Endothelial cell of umbilical vein (primary cell): ENCODE measurements at regions not wholly inside any gene's neighbourhood (a gene's known extent, or its start where the extent isn't known, plus 50 kb on each side); places are given as distances from the start of the nearest gene placed in this dataset.

Experiments
- BruUV-seq: library from RNA; stranded (reverse); fragments of 400-500 nt; replicated peaks from 2 replicates; lab custom pipeline; 2021; lab: Mats Ljungman, UMichigan
- CTCF ChIA-PET: fragments of 300-600, 350-600 bp; sonication (Branson Sonifier 250); formaldehyde crosslinking; loops from one replicate; lab custom pipeline; 2021; ENCODE audit warnings: antibody characterized with exemption, inconsistent platforms; lab: Charles Lee
- POLR2A ChIA-PET: fragments of 300-600, 350-600 bp; sonication (Branson Sonifier 250); formaldehyde crosslinking; loops from one replicate; lab custom pipeline; 2021; ENCODE audit warnings: antibody characterized with exemption, inconsistent platforms; lab: Charles Lee
- DNase-seq: peaks from one replicate; pipeline ENCODE4 v3.0.0-alpha.2; 2011; ENCODE audit warnings: low read depth, low spot score
- FAIRE-seq: peaks from 2 replicates; lab custom pipeline; 2011; peaks lifted over from hg19 to GRCh38; lab: Jason Lieb, UNC
- H2AFZ ChIP-seq: 2 replicates; pipeline ENCODE4 v1.6.0; 2012; ENCODE audit warnings: low read depth, low read length, control low read depth, inconsistent platforms
- H3K27ac ChIP-seq: 2 replicates; pipeline ENCODE4 v1.5.1; 2011; ENCODE audit warnings: low read depth, mild to moderate bottlenecking, control low read depth, low read length, moderate library complexity; ENCODE audit not compliant: insufficient read depth
- H3K27me3 ChIP-seq, 2 experiments: 2 replicates each; pipeline versions ENCODE4 v1.6.0 to v1.6.1; 2011; ENCODE audit warnings: low read length in 2 of 2, mixed read lengths in 1 of 2; ENCODE audit not compliant: control insufficient read depth in 2 of 2, insufficient read depth in 2 of 2
- H3K36me3 ChIP-seq, 2 experiments: 2 replicates in 1 of 2; 3 replicates in 1 of 2; pipeline ENCODE4 v1.5.1; 2011; ENCODE audit warnings: low read length in 2 of 2, mild to moderate bottlenecking in 1 of 2, moderate library complexity in 1 of 2; ENCODE audit not compliant: control insufficient read depth in 2 of 2, insufficient read depth in 2 of 2; ENCODE audit errors: extremely low read depth in 1 of 2
- H3K4me1 ChIP-seq: 3 replicates; pipeline ENCODE4 v1.5.1; 2011; ENCODE audit warnings: mild to moderate bottlenecking, low read length; ENCODE audit not compliant: control insufficient read depth, insufficient read depth; ENCODE audit errors: extremely low read depth
- H3K4me2 ChIP-seq: 2 replicates; pipeline ENCODE4 v1.6.1; 2011; ENCODE audit warnings: low read length, control low read depth, mixed read lengths; ENCODE audit not compliant: insufficient read depth
- H3K4me3 ChIP-seq, 3 experiments: fragments of 200-600 bp in 1 of 3; sonication (generic), shearing (Covaris generic) in 1 of 3; replicated peaks in 1 of 3; 2 replicates each; pipeline ENCODE4 v1.5.1; 2011 to 2016; ENCODE audit warnings: control low read depth in 3 of 3, low read length in 3 of 3, mild to moderate bottlenecking in 2 of 3, inconsistent platforms in 1 of 3, low read depth in 1 of 3, moderate library complexity in 1 of 3; ENCODE audit not compliant: insufficient read depth in 1 of 3
- H3K79me2 ChIP-seq: 2 replicates; pipeline ENCODE4 v1.6.0; 2012; ENCODE audit warnings: low read length, inconsistent platforms; ENCODE audit not compliant: control insufficient read depth, insufficient read depth
- H3K9ac ChIP-seq: replicated peaks from 2 replicates; pipeline ENCODE3; 2011; ENCODE audit warnings: low read length, control low read depth; ENCODE audit not compliant: insufficient read depth; ENCODE audit errors: extremely low read depth
- H3K9me1 ChIP-seq: replicated peaks from 3 replicates; pipeline ENCODE4 v1.6.0; 2011; ENCODE audit warnings: mild to moderate bottlenecking, low read length; ENCODE audit not compliant: control insufficient read depth, insufficient read depth; ENCODE audit errors: extremely low read depth
- H3K9me3 ChIP-seq: replicated peaks from 2 replicates; pipeline ENCODE4 v1.5.1; 2012; ENCODE audit warnings: low read length, inconsistent platforms; ENCODE audit not compliant: control insufficient read depth, insufficient read depth
- H4K20me1 ChIP-seq: replicated peaks from 2 replicates; pipeline ENCODE3; 2011; ENCODE audit warnings: mild to moderate bottlenecking, low read length; ENCODE audit not compliant: control insufficient read depth, insufficient read depth; ENCODE audit errors: extremely low read depth
- EZH2 ChIP-seq: IDR thresholded peaks from 2 replicates; pipeline ENCODE4 v1.6.1; 2012; ENCODE audit warnings: borderline replicate concordance, low read depth, mild to moderate bottlenecking, moderate library complexity, low read length, inconsistent platforms; ENCODE audit not compliant: severe bottlenecking
- FOS ChIP-seq: IDR thresholded peaks from 2 replicates; pipeline ENCODE4 v1.6.1; 2011; ENCODE audit warnings: mild to moderate bottlenecking, low read length, moderate library complexity, borderline replicate concordance; ENCODE audit not compliant: insufficient read depth
- GATA2 ChIP-seq: IDR thresholded peaks from 2 replicates; pipeline ENCODE4 v1.7.0; 2011; ENCODE audit warnings: low read depth, mild to moderate bottlenecking, moderate library complexity, mixed read lengths, low read length; ENCODE audit not compliant: insufficient read length, insufficient read depth
- JUN ChIP-seq: IDR thresholded peaks from 2 replicates; pipeline ENCODE4 v1.6.1; 2011; ENCODE audit warnings: borderline replicate concordance, low read depth; ENCODE audit not compliant: insufficient read length, insufficient read depth
- MYC ChIP-seq: IDR thresholded peaks from one replicate; pipeline ENCODE4 v1.6.1; 2011; ENCODE audit warnings: mild to moderate bottlenecking, low read depth, low read length
- POLR2A ChIP-seq: IDR thresholded peaks from 2 replicates; pipeline ENCODE4 v1.6.1; 2012; ENCODE audit warnings: low read depth, mild to moderate bottlenecking, control low read depth, low read length
- POLR2AphosphoS5 ChIP-seq: IDR thresholded peaks from 2 replicates; pipeline ENCODE4 v1.6.1; 2012; ENCODE audit warnings: low read depth, mild to moderate bottlenecking, control low read depth, low read length, moderate library complexity; ENCODE audit not compliant: insufficient read depth
- dilution Hi-C: fragments of 300-500 bp; cut with MboI; formaldehyde crosslinking; loops from one replicate; pipeline ENCODE4 v1.15.0; 2019; ENCODE audit warnings: low sequenced_read_pairs; ENCODE audit not compliant: extremely low pct_ligation_motif_present
- intact Hi-C: fragments of 100-400 bp; cut with micrococcal nuclease; formaldehyde crosslinking; loops from one replicate; pipeline ENCODE4 v1.10.0; 2022
- TF ChIP-seq, protein P1 (sequence below), 2 donors: IDR thresholded peaks; 1 replicate in 1 of 2; 2 replicates in 1 of 2; pipeline ENCODE4 v1.5.1; 2011; ENCODE audit warnings: low read length in 2 of 2, mild to moderate bottlenecking in 2 of 2, moderate library complexity in 2 of 2, control low read depth in 1 of 2, inconsistent platforms in 1 of 2, low read depth in 1 of 2; ENCODE audit not compliant: insufficient read depth in 1 of 2; ENCODE audit errors: extremely low read depth in 1 of 2
- TF ChIP-seq, protein P2 (sequence below): IDR thresholded peaks from 2 replicates; pipeline ENCODE4 v1.6.1; 2011; ENCODE audit not compliant: insufficient read depth, insufficient read length

DNA sequence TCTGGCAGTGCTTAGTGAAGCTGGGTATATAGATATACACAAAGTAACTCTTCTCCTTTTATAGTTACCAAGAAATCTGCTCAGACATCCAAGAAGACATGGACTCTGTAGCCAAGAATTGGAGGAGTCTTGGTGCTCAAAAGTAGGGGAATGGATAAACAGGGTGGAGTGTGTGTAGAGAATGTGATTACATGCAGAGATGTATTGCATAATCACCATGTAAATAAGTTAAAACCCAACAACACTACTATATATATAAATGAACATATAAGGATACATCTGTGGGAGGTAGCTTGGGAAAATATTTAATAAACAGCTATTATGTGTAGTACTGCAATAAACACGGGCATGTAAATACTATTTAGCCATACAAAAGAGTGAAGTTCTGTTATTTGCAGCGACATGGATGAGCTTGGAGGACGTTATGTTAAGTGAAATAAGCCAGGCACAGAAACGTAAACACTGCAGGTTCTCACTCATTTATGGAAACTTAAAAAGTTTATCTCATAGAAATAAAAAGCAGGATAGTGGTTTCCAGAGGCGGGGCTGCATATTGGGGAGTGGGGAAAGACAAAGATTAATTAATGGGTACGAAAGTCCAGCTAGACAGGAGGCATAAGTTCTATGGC, 207.5 kb downstream of the TENT4A start:
- Histone ChIP-seq H3K4me1 (no peaks in the 10 kb centered on the region), H3K79me2 (no peaks in the 10 kb centered on the region), H3K9me1 (no peaks in the 10 kb centered on the region), H2AFZ (no peak overlapping the region), H3K27ac (no peak overlapping the region), H3K27me3 (no peaks in the 10 kb centered on the region), H3K36me3 (no peaks in the 10 kb centered on the region), H3K9ac (no peak overlapping the region), H3K4me3 (no peak overlapping the region), H3K4me2 (no peak overlapping the region), H4K20me1 (no peaks in the 10 kb centered on the region), H3K9me3 (peaks cover 5% of the 10 kb centered on the region)
- no TSS peak for BruUV-seq
- no peak for DNase-seq
- ChIA-PET POLR2A (no interaction called here), CTCF (no interaction called here)
- dilution Hi-C loops (no loop called here), intact Hi-C loops (no loop called here)
- FAIRE-seq, result no peak
- TF ChIP-seq EZH2, result no peak
- TF ChIP-seq, protein P1, sequence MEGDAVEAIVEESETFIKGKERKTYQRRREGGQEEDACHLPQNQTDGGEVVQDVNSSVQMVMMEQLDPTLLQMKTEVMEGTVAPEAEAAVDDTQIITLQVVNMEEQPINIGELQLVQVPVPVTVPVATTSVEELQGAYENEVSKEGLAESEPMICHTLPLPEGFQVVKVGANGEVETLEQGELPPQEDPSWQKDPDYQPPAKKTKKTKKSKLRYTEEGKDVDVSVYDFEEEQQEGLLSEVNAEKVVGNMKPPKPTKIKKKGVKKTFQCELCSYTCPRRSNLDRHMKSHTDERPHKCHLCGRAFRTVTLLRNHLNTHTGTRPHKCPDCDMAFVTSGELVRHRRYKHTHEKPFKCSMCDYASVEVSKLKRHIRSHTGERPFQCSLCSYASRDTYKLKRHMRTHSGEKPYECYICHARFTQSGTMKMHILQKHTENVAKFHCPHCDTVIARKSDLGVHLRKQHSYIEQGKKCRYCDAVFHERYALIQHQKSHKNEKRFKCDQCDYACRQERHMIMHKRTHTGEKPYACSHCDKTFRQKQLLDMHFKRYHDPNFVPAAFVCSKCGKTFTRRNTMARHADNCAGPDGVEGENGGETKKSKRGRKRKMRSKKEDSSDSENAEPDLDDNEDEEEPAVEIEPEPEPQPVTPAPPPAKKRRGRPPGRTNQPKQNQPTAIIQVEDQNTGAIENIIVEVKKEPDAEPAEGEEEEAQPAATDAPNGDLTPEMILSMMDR (IDR thresholded peaks at IDR 0.05; ENCODE audit: extremely low read depth in 1 of 2, insufficient read depth in 1 of 2, low read depth in 1 of 2, low read length in 2 of 2), result no peak
- no peak for TF ChIP-seq POLR2AphosphoS5
- no peak for TF ChIP-seq GATA2
- TF ChIP-seq MYC, result no peak
- TF ChIP-seq FOS, result no peak
- TF ChIP-seq JUN, result no peak
- TF ChIP-seq, protein P2, sequence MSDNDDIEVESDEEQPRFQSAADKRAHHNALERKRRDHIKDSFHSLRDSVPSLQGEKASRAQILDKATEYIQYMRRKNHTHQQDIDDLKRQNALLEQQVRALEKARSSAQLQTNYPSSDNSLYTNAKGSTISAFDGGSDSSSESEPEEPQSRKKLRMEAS, result no peak
- TF ChIP-seq POLR2A, result no peak
